Ovary (tissue), 7 donors: ENCODE measurements at regions not wholly inside any gene's neighbourhood (a gene's known extent, or its start where the extent isn't known, plus 50 kb on each side); places are given as distances from the start of the nearest gene placed in this dataset.

ENCODE experiments used
- DNase-seq, 5 donors: peaks; one replicate each; pipeline ENCODE4 v3.0.0-alpha.2; 2019 to 2020
- H3K27ac ChIP-seq, 2 donors: fragments of 200-600 bp; one replicate each; pipeline versions ENCODE4 v1.5.1 to v1.8.0; 2019 to 2022
- H3K27me3 ChIP-seq: fragments of 200-600 bp; one replicate; pipeline ENCODE4 v1.8.0; 2022
- H3K36me3 ChIP-seq: fragments of 200-600 bp; sonication (generic); one replicate; pipeline ENCODE4 v1.5.1; 2019
- H3K4me1 ChIP-seq: one replicate; pipeline ENCODE4 v1.8.1; 2013; ENCODE audit warnings: mild to moderate bottlenecking, moderate library complexity; ENCODE audit not compliant: insufficient read depth
- H3K4me3 ChIP-seq: fragments of 200-600 bp; sonication (generic); one replicate; pipeline ENCODE4 v1.5.1; 2017
- H3K9me3 ChIP-seq, 2 donors: fragments of 200-600 bp in 1 of 2; sonication (generic) in 1 of 2; one replicate each; pipeline versions ENCODE4 v1.5.1 to v1.8.1; 2013 to 2019; ENCODE audit warnings: mild to moderate bottlenecking in 1 of 2, moderate library complexity in 1 of 2
- CTCF ChIP-seq, 3 donors: fragments of 450-650 bp in 2 of 3; fragments of 200-600 bp in 1 of 3; IDR thresholded peaks; one replicate each; pipeline versions ENCODE4 v1.5.1 to v1.8.0; 2016 to 2022; ENCODE audit warnings: antibody characterized with exemption in 3 of 3, mild to moderate bottlenecking in 1 of 3
- EP300 ChIP-seq: sonication (generic); formaldehyde crosslinking; IDR thresholded peaks from one replicate; pipeline ENCODE4 v1.6.1; 2017; ENCODE audit warnings: antibody characterized with exemption
- POLR2A ChIP-seq: fragments of 450-650 bp; IDR thresholded peaks from one replicate; pipeline ENCODE4 v1.6.1; 2017; ENCODE audit warnings: antibody characterized with exemption, mild to moderate bottlenecking, moderate library complexity
- WGBS, 3 donors: extraction: QIAGEN DNeasy Blood & Tissue Kit in 1 of 3; methylation state at CpG; one replicate each; pipeline versions ENCODE4 v1.1.5 to v1.1.7; 2013 to 2017; 5-methylcytosine and 5-hydroxymethylcytosine counted together
- intact Hi-C, 4 donors: fragments of 100-400 bp; cut with DNase I; formaldehyde crosslinking; loops; one replicate each; pipeline versions ENCODE4 v1.11.0 to v1.15.1; 2022 to 2023
- donor health status: DM: no; HTN: no; CAD: no; lungs with moderate emphysema.
- donor health status: DM: no; HTN: no; CAD: no.
- donor health status: Bipolar disorder and iron deficiency.
- donor health status: DM: no; HTN: no; CAD: no.
- donor health status: DM: yes; HTN: yes; CAD: no.

GRCh38 chr6:134866563-134866962, 83.3 kb downstream of the ALDH8A1 start:
- intact Hi-C loops, result no loop called here

GRCh38 chr6:134864558-134864957, 85.3 kb downstream of the ALDH8A1 start:
- Histone ChIP-seq H3K36me3 (no peaks in the 10 kb centered on the region), H3K4me1 (no peaks in the 10 kb centered on the region), H3K4me3 (no peak overlapping the region), H3K27me3 (no peaks in the 10 kb centered on the region), H3K27ac (no peak overlapping the region), H3K9me3 (no peaks in the 10 kb centered on the region)
- DNase-seq, result no peak
- TF ChIP-seq CTCF (IDR thresholded peaks at IDR 0.05) (no peak), EP300 (no peak), POLR2A (no peak)
- intact Hi-C loops, result no loop called here
- 86 to 87% (median 86%) methylated on average over 3 of the region's 3 CpGs for WGBS, 3 donors

More at GRCh38 chr6:134866563-134866962, 83.3 kb downstream of the ALDH8A1 start:
- TF ChIP-seq POLR2A (no peak), CTCF (IDR thresholded peaks at IDR 0.05) (no peak), EP300 (no peak)
- Histone ChIP-seq H3K36me3 (no peaks in the 10 kb centered on the region), H3K9me3 (no peaks in the 10 kb centered on the region), H3K4me1 (no peaks in the 10 kb centered on the region), H3K27ac (no peak overlapping the region), H3K27me3 (no peaks in the 10 kb centered on the region), H3K4me3 (no peak overlapping the region)
- 76 to 85% (median 82%) methylated on average over 2 of the region's 2 CpGs for WGBS, 3 donors
- no peak for DNase-seq

GRCh38 chr6:134863763-134864510, 86.0 kb downstream of the ALDH8A1 start:
- H3K4me1 ChIP-seq, result no peaks in the 10 kb centered on the region
- no peak overlapping the region for H3K27ac ChIP-seq
- H3K27me3 ChIP-seq, result no peaks in the 10 kb centered on the region
- WGBS, 3 donors, result 82 to 85% (median 85%) methylated on average over 11 of the region's 11 CpGs
- no peak for TF ChIP-seq POLR2A
- no peak for TF ChIP-seq CTCF (IDR thresholded peaks at IDR 0.05)
- no peak for DNase-seq
- H3K4me3 ChIP-seq, result no peak overlapping the region
- no peaks in the 10 kb centered on the region for H3K36me3 ChIP-seq
- intact Hi-C loops, result no loop called here
- H3K9me3 ChIP-seq, result no peaks in the 10 kb centered on the region

- no peak for TF ChIP-seq POLR2A
- TF ChIP-seq CTCF (IDR thresholded peaks at IDR 0.05), result no peak
- no peak for TF ChIP-seq EP300
- 41 to 53% (median 50%) methylated on average over 3 of the region's 3 CpGs for WGBS, 3 donors
- Histone ChIP-seq H3K36me3 (no peaks in the 10 kb centered on the region), H3K4me3 (no peak overlapping the region), H3K27ac (peak overlapping the region in 1 of 2 donors; percentile 68), H3K4me1 (peaks cover 21% of the 10 kb centered on the region), H3K27me3 (no peaks in the 10 kb centered on the region), H3K9me3 (no peaks in the 10 kb centered on the region)
- intact Hi-C loops, result no loop called here
- no peak for DNase-seq
These were observed 95.5 kb downstream of the ALDH8A1 start for GRCh38 chr6:134854366-134854765.
